Liver (tissue), 8 donors: ENCODE measurements at regions not wholly inside any gene's neighbourhood (a gene's known extent, or its start where the extent isn't known, plus 50 kb on each side); places are given as distances from the start of the nearest gene placed in this dataset.

Experiments
- DNase-seq: peaks from one replicate; pipeline ENCODE4 v3.0.0-alpha.2; 2017; ENCODE audit warnings: low spot score
- H3K27ac ChIP-seq, 2 donors: one replicate each; pipeline ENCODE4 v1.7.0; 2013; ENCODE audit warnings: inconsistent platforms in 2 of 2, low read length in 2 of 2, control low read depth in 1 of 2, low read depth in 1 of 2, mild to moderate bottlenecking in 1 of 2
- H3K27me3 ChIP-seq, 4 donors: one replicate each; pipeline versions ENCODE4 v1.6.1 to v1.7.0; 2013; ENCODE audit warnings: low read length in 3 of 4, inconsistent platforms in 1 of 4, mild to moderate bottlenecking in 1 of 4, moderate library complexity in 1 of 4; ENCODE audit not compliant: control insufficient read depth in 4 of 4, insufficient read depth in 4 of 4
- H3K36me3 ChIP-seq, 4 donors: one replicate each; pipeline versions ENCODE4 v1.6.1 to v1.7.0; 2013; ENCODE audit warnings: low read length in 3 of 4, mild to moderate bottlenecking in 3 of 4, low read depth in 1 of 4, moderate library complexity in 1 of 4; ENCODE audit not compliant: control insufficient read depth in 4 of 4, insufficient read depth in 3 of 4
- H3K4me1 ChIP-seq, 4 donors: one replicate each; pipeline versions ENCODE4 v1.6.1 to v1.7.0; 2013; ENCODE audit warnings: low read length in 3 of 4, mild to moderate bottlenecking in 3 of 4, moderate library complexity in 1 of 4; ENCODE audit not compliant: control insufficient read depth in 4 of 4, insufficient read depth in 4 of 4
- H3K4me3 ChIP-seq, 3 donors: one replicate each; pipeline versions ENCODE4 v1.6.1 to v1.7.0; 2013; ENCODE audit warnings: low read length in 3 of 3, control low read depth in 1 of 3, low read depth in 1 of 3, mild to moderate bottlenecking in 1 of 3
- H3K9ac ChIP-seq, 2 donors: one replicate each; pipeline ENCODE4 v1.7.0; 2013; ENCODE audit warnings: low read length in 2 of 2, mild to moderate bottlenecking in 2 of 2, moderate library complexity in 2 of 2, control low read depth in 1 of 2, low read depth in 1 of 2
- H3K9me3 ChIP-seq, 4 donors: one replicate each; pipeline versions ENCODE4 v1.6.1 to v1.7.0; 2013; ENCODE audit warnings: low read length in 3 of 4; ENCODE audit not compliant: control insufficient read depth in 4 of 4
- ATF3 ChIP-seq: IDR thresholded peaks from 2 replicates; pipeline ENCODE4 v1.6.1; 2016; ENCODE audit warnings: antibody characterized with exemption
- CTCF ChIP-seq: fragments of 150-350 bp; IDR thresholded peaks from 2 replicates; pipeline ENCODE4 v1.5.1; 2017; ENCODE audit warnings: improper control_type of control experiment, low read depth, low read length; ENCODE audit not compliant: missing input control
- FOXA1 ChIP-seq: IDR thresholded peaks from 2 replicates; pipeline ENCODE4 v1.6.1; 2016; ENCODE audit warnings: antibody characterized with exemption
- FOXA2 ChIP-seq: IDR thresholded peaks from 2 replicates; pipeline ENCODE4 v1.6.1; 2016; ENCODE audit warnings: antibody characterized with exemption
- GABPA ChIP-seq, 2 donors: IDR thresholded peaks in 1 of 2; conservative IDR thresholded peaks in 1 of 2; 2 replicates each; pipeline ENCODE4 v1.6.1; 2016; ENCODE audit warnings: antibody characterized with exemption in 2 of 2, mild to moderate bottlenecking in 1 of 2, moderate library complexity in 1 of 2
- HNF4G ChIP-seq: IDR thresholded peaks from 2 replicates; pipeline ENCODE4 v1.6.1; 2016; ENCODE audit warnings: antibody characterized with exemption
- MAX ChIP-seq: IDR thresholded peaks from 2 replicates; pipeline ENCODE4 v1.6.1; 2016; ENCODE audit warnings: antibody characterized with exemption
- NR2F2 ChIP-seq: IDR thresholded peaks from 2 replicates; pipeline ENCODE4 v1.6.1; 2016; ENCODE audit warnings: antibody characterized with exemption
- RAD21 ChIP-seq, 2 donors: IDR thresholded peaks; 2 replicates each; pipeline ENCODE4 v1.6.1; 2016; ENCODE audit warnings: antibody characterized with exemption in 2 of 2, mild to moderate bottlenecking in 2 of 2
- RXRA ChIP-seq, 2 donors: IDR thresholded peaks; 2 replicates each; pipeline ENCODE4 v1.6.1; 2017 to 2018; ENCODE audit warnings: antibody characterized with exemption in 2 of 2, mild to moderate bottlenecking in 1 of 2
- SP1 ChIP-seq: IDR thresholded peaks from 2 replicates; pipeline ENCODE4 v1.6.1; 2018; ENCODE audit warnings: antibody characterized with exemption, mild to moderate bottlenecking
- TAF1 ChIP-seq: conservative IDR thresholded peaks from 2 replicates; pipeline ENCODE4 v1.6.1; 2016; ENCODE audit warnings: antibody characterized with exemption, mild to moderate bottlenecking
- YY1 ChIP-seq: IDR thresholded peaks from 2 replicates; pipeline ENCODE4 v1.6.1; 2016; ENCODE audit warnings: antibody characterized with exemption, mild to moderate bottlenecking
- WGBS: extraction: QIAGEN DNeasy Blood & Tissue Kit; methylation state at CpG from one replicate; pipeline ENCODE4 v1.1.7; 2013; 5-methylcytosine and 5-hydroxymethylcytosine counted together
- TF ChIP-seq, protein P1 (sequence below): IDR thresholded peaks from 2 replicates; pipeline ENCODE4 v1.6.1; 2016; ENCODE audit warnings: antibody characterized with exemption
- donor health status: healthy.
- donor health status: healthy.
- donor health status: healthy.
- donor health status: healthy.
- donor health status: healthy.

DNA sequence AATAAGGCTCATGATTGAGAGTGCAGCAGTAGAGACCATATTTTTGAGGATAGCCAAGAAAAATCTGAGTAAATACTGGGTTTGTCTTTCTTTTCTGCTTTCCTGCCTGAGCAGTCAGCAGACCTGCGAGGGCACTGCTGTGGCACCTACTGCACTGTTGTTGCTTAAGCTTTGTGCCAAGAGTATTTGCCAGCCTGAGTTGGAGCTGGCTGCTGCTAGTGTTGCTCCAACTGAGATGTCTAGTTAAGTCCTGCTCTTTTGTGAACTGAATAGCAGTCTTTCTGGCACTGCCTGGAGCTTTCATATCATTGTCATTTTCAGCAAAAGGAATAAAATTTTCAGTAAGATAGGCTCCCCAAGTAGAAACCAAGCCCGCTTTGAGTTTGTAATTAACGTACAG lies 214.5 kb upstream of the P2RY1 start:
- DNase-seq, result no peak
- Histone ChIP-seq H3K27ac (no peak overlapping the region), H3K9ac (no peak overlapping the region), H3K9me3 (no peaks in the 10 kb centered on the region), H3K4me3 (no peak overlapping the region), H3K36me3 (no peaks in the 10 kb centered on the region), H3K4me1 (no peaks in the 10 kb centered on the region), H3K27me3 (no peaks in the 10 kb centered on the region)
- no peak for TF ChIP-seq RXRA (IDR thresholded peaks at IDR 0.05)
- TF ChIP-seq NR2F2, result no peak
- TF ChIP-seq, protein P1, sequence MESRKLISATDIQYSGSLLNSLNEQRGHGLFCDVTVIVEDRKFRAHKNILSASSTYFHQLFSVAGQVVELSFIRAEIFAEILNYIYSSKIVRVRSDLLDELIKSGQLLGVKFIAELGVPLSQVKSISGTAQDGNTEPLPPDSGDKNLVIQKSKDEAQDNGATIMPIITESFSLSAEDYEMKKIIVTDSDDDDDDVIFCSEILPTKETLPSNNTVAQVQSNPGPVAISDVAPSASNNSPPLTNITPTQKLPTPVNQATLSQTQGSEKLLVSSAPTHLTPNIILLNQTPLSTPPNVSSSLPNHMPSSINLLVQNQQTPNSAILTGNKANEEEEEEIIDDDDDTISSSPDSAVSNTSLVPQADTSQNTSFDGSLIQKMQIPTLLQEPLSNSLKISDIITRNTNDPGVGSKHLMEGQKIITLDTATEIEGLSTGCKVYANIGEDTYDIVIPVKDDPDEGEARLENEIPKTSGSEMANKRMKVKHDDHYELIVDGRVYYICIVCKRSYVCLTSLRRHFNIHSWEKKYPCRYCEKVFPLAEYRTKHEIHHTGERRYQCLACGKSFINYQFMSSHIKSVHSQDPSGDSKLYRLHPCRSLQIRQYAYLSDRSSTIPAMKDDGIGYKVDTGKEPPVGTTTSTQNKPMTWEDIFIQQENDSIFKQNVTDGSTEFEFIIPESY, result no peak
- TF ChIP-seq RAD21 (IDR thresholded peaks at IDR 0.05), result no peak
- TF ChIP-seq CTCF, result no peak
- no peak for TF ChIP-seq SP1
- no peak for TF ChIP-seq TAF1
- TF ChIP-seq ATF3, result no peak
- WGBS, result 77% methylated on average over 3 of the region's 3 CpGs

- Histone ChIP-seq H3K4me1 (no peaks in the 10 kb centered on the region), H3K27me3 (no peaks in the 10 kb centered on the region), H3K36me3 (no peaks in the 10 kb centered on the region), H3K9me3 (no peaks in the 10 kb centered on the region), H3K27ac (no peak overlapping the region), H3K9ac (no peak overlapping the region), H3K4me3 (no peak overlapping the region)
- TF ChIP-seq FOXA2 (no peak), FOXA1 (no peak), NR2F2 (no peak), MAX (no peak), TAF1 (no peak)
- no peak for DNase-seq
- 79% methylated on average over 8 of the region's 8 CpGs for WGBS
Observed at GRCh38 chr3:152621006-152621868, 213.7 kb upstream of the P2RY1 start.

DNA sequence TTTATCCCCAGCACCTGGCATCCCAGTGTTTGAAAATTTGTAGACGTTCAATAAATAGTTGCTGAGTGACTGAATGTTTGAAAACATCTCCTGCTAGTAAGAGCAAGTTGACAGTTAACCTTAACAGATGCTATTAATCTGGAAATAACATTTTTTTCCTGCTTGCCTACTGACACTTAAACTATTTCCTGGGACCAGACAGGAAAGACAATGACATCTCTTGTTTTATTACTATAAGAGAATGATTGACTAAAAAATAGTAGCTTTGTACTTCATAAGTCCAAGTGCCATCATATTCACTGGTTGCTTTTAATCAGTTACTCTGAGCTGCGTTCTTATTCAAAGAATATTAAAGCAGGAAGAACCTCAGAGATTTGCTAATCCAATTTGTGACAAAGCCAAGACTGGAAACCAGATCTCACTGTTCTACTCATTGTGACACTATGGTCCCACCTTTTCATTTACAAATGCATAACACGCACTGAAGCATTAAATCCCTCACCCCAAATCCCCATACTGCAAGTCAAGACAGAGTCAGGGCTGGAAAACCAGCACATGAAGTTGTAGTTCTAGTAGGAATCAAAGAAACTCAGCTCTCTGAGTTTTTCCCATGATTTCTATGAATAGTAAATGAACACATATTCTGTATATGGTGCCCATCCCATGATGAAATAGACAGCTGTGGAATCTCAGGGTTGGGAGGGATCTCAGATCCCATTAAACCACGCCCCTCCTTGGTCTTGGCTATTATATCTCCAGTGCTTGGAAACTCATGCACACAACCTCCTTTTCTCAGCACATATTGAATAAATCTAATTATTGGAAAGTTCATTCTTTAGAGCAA lies 212.7 kb upstream of the P2RY1 start:
- Histone ChIP-seq H3K27me3 (no peaks in the 10 kb centered on the region), H3K4me3 (no peak overlapping the region), H3K9ac (no peak overlapping the region), H3K27ac (no peak overlapping the region), H3K36me3 (no peaks in the 10 kb centered on the region), H3K4me1 (no peaks in the 10 kb centered on the region), H3K9me3 (no peaks in the 10 kb centered on the region)
- WGBS, result 73% methylated on average over 4 of the region's 4 CpGs
- DNase-seq, result no peak
- TF ChIP-seq HNF4G (no peak), GABPA (IDR thresholded peaks at IDR 0.05 in 1 of 2, conservative IDR thresholded peaks at IDR 0.05 in 1 of 2) (no peak), RXRA (IDR thresholded peaks at IDR 0.05) (no peak), YY1 (no peak), FOXA2 (no peak), CTCF (no peak), SP1 (no peak), MAX (no peak)
